ENCODE measurements at regions not wholly inside any gene's neighbourhood (a gene's known extent, or its start where the extent isn't known, plus 50 kb on each side); places are given as distances from the start of the nearest gene placed in this dataset.

- TF ChIP-seq TAF1 (IDR thresholded peaks at IDR 0.05; ENCODE audit: low read depth, low read length) = no peak
- TF ChIP-seq POLR2A (IDR thresholded peaks at IDR 0.05; ENCODE audit: low read depth, low read length) = no peak
- TF ChIP-seq POLR2AphosphoS5 (IDR thresholded peaks at IDR 0.05; ENCODE audit: low read depth, low read length) = no peak
- no peak for TF ChIP-seq SPI1 (IDR thresholded peaks at IDR 0.05; ENCODE audit: low read depth, low read length)
- TF ChIP-seq PAX5 (IDR thresholded peaks at IDR 0.05; ENCODE audit: insufficient read depth, low read length, severe bottlenecking) = no peak
These were observed 118.2 kb upstream of the NANOS1 start for GRCh38 chr10:118911363-118911762.
